ENCODE measurements at regions not wholly inside any gene's neighbourhood (a gene's known extent, or its start where the extent isn't known, plus 50 kb on each side); places are given as distances from the start of the nearest gene placed in this dataset.

DNA sequence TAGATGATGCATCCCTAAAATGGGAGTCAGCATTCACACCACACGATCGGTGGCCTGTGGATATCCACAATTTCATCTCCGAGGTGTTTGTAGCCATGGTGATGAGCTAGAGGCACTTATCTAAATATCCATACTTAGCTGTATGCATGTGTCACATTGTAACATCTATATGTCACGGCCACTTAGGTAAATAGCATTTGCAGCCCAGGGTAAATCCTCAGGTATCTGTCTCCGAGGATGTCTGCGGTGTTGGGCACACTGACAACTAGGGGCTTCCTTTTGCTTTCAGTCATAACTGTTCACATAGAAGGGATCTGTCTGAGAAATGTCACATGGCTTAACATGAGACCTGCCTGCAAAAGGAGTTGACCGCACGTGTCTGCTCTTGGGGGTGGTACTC, 455.2 kb upstream of the ZFHX3 start:
- no peak overlapping the region for H3K4me3 ChIP-seq (replicated peaks; ENCODE audit: low read depth, low read length)
- TF ChIP-seq, protein P1, sequence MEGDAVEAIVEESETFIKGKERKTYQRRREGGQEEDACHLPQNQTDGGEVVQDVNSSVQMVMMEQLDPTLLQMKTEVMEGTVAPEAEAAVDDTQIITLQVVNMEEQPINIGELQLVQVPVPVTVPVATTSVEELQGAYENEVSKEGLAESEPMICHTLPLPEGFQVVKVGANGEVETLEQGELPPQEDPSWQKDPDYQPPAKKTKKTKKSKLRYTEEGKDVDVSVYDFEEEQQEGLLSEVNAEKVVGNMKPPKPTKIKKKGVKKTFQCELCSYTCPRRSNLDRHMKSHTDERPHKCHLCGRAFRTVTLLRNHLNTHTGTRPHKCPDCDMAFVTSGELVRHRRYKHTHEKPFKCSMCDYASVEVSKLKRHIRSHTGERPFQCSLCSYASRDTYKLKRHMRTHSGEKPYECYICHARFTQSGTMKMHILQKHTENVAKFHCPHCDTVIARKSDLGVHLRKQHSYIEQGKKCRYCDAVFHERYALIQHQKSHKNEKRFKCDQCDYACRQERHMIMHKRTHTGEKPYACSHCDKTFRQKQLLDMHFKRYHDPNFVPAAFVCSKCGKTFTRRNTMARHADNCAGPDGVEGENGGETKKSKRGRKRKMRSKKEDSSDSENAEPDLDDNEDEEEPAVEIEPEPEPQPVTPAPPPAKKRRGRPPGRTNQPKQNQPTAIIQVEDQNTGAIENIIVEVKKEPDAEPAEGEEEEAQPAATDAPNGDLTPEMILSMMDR (IDR thresholded peaks at IDR 0.05; ENCODE audit: low read depth, low read length, missing control alignments) = no peak
- no peak for DNase-seq (ENCODE audit: extremely low read depth, low read depth)

DNA sequence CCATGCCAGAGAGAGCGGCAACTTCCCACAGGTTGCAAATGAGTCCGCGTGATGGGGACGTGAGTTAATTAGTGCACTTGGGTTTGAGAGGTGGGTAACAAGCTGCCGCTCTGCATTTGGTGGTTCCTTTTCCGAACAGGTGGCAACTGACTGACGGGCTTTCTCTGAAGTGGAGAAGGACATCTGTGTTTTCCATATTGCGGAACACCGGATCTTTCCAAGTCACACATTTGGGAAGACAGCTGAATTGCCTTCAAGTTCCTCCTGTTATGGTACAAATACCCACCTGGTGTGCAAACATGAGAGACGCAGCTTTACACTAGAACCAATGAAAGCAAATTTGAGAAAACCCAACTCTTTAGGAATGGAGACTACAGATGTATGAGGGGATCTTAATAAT, 451.3 kb upstream of the ZFHX3 start:
- H3K4me3 ChIP-seq (replicated peaks; ENCODE audit: low read depth, low read length) = no peak overlapping the region
- TF ChIP-seq, protein P1 (IDR thresholded peaks at IDR 0.05; ENCODE audit: low read depth, low read length, missing control alignments) = no peak
- DNase-seq (ENCODE audit: extremely low read depth, low read depth) = no peak

DNA sequence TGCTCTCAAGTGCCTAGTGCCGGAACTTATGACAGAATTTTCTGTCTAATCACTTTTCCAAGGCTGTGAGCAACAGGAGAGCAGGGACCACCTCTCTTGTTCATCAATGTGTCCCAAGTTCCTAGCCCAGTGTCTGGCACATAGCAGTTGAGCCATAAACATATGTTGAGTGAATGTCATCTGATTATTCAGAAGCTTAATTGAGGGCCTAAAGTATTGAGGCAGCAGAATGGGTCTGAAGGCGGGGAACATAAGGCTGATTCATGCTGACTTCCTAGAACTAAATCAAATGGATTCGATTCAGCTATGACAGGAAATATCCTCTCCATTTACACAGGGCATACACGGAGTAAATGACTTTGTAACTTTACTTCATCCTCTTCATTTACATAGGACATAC, 438.0 kb upstream of the ZFHX3 start:
- DNase-seq (ENCODE audit: extremely low read depth, low read depth) = no peak
- TF ChIP-seq, protein P1 (IDR thresholded peaks at IDR 0.05; ENCODE audit: low read depth, low read length, missing control alignments) = no peak
- no peak overlapping the region for H3K4me3 ChIP-seq (replicated peaks; ENCODE audit: low read depth, low read length)

DNA sequence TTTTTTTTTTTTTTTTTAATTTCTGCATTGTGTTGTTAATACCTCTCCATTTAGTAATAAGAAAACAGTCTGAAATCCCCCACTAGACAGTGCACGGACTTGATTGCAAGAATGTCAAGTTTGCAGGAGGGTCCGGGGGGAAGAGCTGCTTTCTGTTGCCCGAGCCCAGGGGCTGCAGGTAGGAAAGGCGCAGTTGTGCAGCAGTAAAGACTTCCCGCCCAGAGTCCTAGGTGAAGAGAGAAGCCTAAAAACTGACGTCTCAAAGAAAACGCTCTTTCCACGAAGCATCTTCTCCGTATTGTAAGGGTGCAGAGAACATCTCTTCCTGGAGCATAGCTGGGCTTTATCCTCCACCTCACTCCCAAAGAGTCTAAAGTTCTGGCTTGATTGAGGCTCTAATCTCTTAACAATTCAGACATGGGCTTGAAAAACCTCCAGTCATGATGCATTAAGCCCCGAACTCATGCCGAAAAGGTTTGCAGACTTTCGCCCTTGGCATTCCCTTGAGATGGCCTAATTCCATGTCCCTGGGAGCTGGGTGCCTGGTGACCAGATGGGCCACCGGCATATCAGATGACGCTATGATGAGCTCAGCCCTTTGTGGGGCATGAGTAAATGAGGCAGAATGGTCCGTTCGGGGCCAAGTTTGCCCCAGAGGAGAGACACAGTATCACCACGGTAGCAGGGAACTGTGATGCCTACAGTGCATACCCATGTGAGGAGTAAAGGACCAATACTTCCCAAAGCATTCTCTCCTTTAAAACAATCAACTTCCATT, 436.2 kb upstream of the ZFHX3 start:
- no peak for DNase-seq (ENCODE audit: extremely low read depth, low read depth)
- no peak overlapping the region for H3K4me3 ChIP-seq (replicated peaks; ENCODE audit: low read depth, low read length)
- TF ChIP-seq, protein P1 (IDR thresholded peaks at IDR 0.05; ENCODE audit: low read depth, low read length, missing control alignments) = no peak

DNA sequence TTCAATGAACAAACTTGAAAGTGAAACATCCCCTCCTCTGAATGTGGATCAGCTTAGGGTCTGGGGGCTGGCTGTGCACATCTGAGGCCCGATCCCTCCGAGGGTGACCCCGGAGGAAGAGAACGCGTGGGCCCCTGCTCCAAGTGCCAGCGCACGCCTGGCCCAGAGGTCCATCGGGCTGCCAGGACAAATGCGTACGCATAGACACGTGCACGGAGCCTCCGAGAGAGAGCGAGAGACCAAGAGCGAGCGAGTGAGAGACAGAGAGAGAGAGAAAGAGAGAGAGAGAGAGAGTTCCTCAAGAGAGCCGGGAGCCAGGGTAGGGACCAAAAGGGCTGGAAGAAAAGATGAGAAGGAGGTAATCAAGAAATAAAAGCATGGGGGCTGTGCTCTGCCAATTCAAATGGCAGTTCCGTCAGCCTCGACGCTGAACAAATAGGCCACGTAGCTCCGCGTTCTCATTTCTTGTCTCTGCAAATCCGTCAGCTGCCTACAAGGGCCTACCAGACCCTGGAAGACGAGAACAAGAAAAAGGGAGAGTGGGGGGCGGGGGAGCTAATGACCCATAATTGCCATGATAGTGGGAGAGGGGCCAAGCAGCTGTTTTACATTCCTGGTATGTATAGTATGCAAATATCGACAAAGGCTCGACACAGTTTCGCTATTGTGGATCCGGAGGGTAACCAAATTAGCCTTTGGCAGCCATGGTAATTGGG, 435.3 kb upstream of the ZFHX3 start:
- DNase-seq (ENCODE audit: extremely low read depth, low read depth) = no peak
- TF ChIP-seq, protein P1 (IDR thresholded peaks at IDR 0.05; ENCODE audit: low read depth, low read length, missing control alignments) = no peak
- no peak overlapping the region for H3K4me3 ChIP-seq (replicated peaks; ENCODE audit: low read depth, low read length)

DNA sequence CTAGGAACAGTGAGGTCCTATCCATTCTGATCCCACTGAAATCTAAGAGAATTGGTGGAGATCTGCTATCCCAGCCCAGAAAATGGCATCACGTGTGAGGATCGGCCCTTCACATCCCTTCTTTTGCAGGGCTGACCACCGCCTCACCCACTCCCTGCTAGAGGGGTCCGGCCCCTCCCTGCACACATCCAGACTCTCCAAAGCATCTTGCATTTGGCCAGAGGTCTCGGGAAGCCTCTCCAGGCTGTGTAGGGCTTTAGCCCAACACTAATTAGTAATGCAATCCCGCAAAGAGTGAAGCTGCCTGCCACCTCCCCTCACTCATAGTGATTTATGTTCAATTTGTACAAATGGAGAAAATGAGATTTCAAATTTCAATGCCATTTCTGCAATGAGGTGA, 434.4 kb upstream of the ZFHX3 start:
- no peak overlapping the region for H3K4me3 ChIP-seq (replicated peaks; ENCODE audit: low read depth, low read length)
- DNase-seq (ENCODE audit: extremely low read depth, low read depth) = no peak
- TF ChIP-seq, protein P1 (IDR thresholded peaks at IDR 0.05; ENCODE audit: low read depth, low read length, missing control alignments) = no peak

Data from HFF-Myc (cell line).